HEK293 (cell line): ENCODE measurements at regions not wholly inside any gene's neighbourhood (a gene's known extent, or its start where the extent isn't known, plus 50 kb on each side); places are given as distances from the start of the nearest gene placed in this dataset.

Source experiments
- CTCF ChIA-PET: fragments of 350-600 bp; formaldehyde crosslinking; extraction: SDS; loops from one replicate; lab custom pipeline; 2021; ENCODE audit warnings: antibody characterized with exemption; lab: Yijun Ruan, JAX
- POLR2A ChIA-PET: fragments of 300-600 bp; formaldehyde crosslinking; extraction: SDS; loops from one replicate; lab custom pipeline; 2020; ENCODE audit warnings: antibody characterized with exemption, inconsistent platforms; lab: Yijun Ruan, JAX
- H3K27ac ChIP-seq: fragments of 200-500 bp; sonication (Bioruptor generic); 2 replicates; pipeline ENCODE4 v1.5.1; 2014; ENCODE audit warnings: low read depth, low read length, control low read depth, inconsistent platforms; ENCODE audit errors: extremely low read depth
- H3K36me3 ChIP-seq, 2 experiments: fragments of 200-500 bp in 1 of 2; sonication (Bioruptor generic) in 1 of 2; 1 replicate in 1 of 2; 2 replicates in 1 of 2; pipeline ENCODE4 v1.5.1; 2014 to 2017; ENCODE audit warnings: inconsistent platforms in 2 of 2, low read length in 2 of 2; ENCODE audit not compliant: control insufficient read depth in 2 of 2, insufficient read depth in 1 of 2
- H3K4me1 ChIP-seq: fragments of 200-500 bp; sonication (Bioruptor generic); 2 replicates; pipeline ENCODE4 v1.5.1; 2014; ENCODE audit warnings: mild to moderate bottlenecking, low read length, inconsistent platforms; ENCODE audit not compliant: control insufficient read depth, insufficient read depth
- H3K4me3 ChIP-seq: 2 replicates; pipeline ENCODE4 v1.5.1; 2011; ENCODE audit warnings: low read depth, mild to moderate bottlenecking, control low read depth, low read length, moderate library complexity
- H3K9me3 ChIP-seq: fragments of 200-500 bp; sonication (Bioruptor generic); 2 replicates; pipeline ENCODE4 v1.5.1; 2014; ENCODE audit warnings: low read depth, low read length, inconsistent platforms; ENCODE audit not compliant: control insufficient read depth, insufficient read depth
- HOXA7 ChIP-seq: sonication (generic); formaldehyde crosslinking; IDR thresholded peaks from 2 replicates; pipeline ENCODE4 v1.8.1; 2022; ENCODE audit warnings: missing genetic modification reagents, borderline replicate concordance
- MEIS1 ChIP-seq: sonication (generic); formaldehyde crosslinking; IDR thresholded peaks from 2 replicates; pipeline ENCODE4 v1.8.1; 2022; ENCODE audit warnings: missing genetic modification reagents, mild to moderate bottlenecking, borderline replicate concordance
- REPIN1 ChIP-seq: fragments of 450-650 bp; formaldehyde crosslinking; IDR thresholded peaks from 2 replicates; pipeline ENCODE4 v1.5.1; 2017; ENCODE audit warnings: missing biosample characterization, missing genetic modification characterization, low read depth
- SP3 ChIP-seq: fragments of 450-650 bp; formaldehyde crosslinking; IDR thresholded peaks from 2 replicates; pipeline ENCODE4 v1.5.1; 2016; ENCODE audit warnings: missing biosample characterization, missing genetic modification characterization
- YY1 ChIP-seq: fragments of 450-650 bp; formaldehyde crosslinking; IDR thresholded peaks from 2 replicates; pipeline ENCODE4 v1.5.1; 2018; ENCODE audit warnings: missing biosample characterization, missing genetic modification characterization
- ZBTB48 ChIP-seq: fragments of 450-650 bp; formaldehyde crosslinking; IDR thresholded peaks from 2 replicates; pipeline ENCODE4 v1.5.1; 2016; ENCODE audit warnings: missing biosample characterization, missing genetic modification characterization
- ZBTB8A ChIP-seq: fragments of 450-650 bp; formaldehyde crosslinking; IDR thresholded peaks from 2 replicates; pipeline ENCODE4 v1.5.1; 2016; ENCODE audit warnings: missing biosample characterization, missing genetic modification characterization
- ZFP69B ChIP-seq: fragments of 450-650 bp; formaldehyde crosslinking; IDR thresholded peaks from 2 replicates; pipeline ENCODE4 v1.5.1; 2016; ENCODE audit warnings: missing biosample characterization, missing genetic modification characterization
- ZNF112 ChIP-seq: fragments of 450-650 bp; formaldehyde crosslinking; IDR thresholded peaks from 2 replicates; pipeline ENCODE4 v1.5.0; 2017; ENCODE audit warnings: missing biosample characterization, missing genetic modification characterization
- ZNF155 ChIP-seq: fragments of 450-650 bp; formaldehyde crosslinking; IDR thresholded peaks from 2 replicates; pipeline ENCODE4 v1.5.1; 2016; ENCODE audit warnings: missing biosample characterization, missing genetic modification characterization
- ZNF223 ChIP-seq: fragments of 450-650 bp; formaldehyde crosslinking; IDR thresholded peaks from 2 replicates; pipeline ENCODE4 v1.5.1; 2016; ENCODE audit warnings: missing biosample characterization, missing genetic modification characterization
- ZNF292 ChIP-seq: fragments of 450-650 bp; formaldehyde crosslinking; IDR thresholded peaks from 2 replicates; pipeline ENCODE4 v1.5.1; 2016; ENCODE audit warnings: low read depth, missing biosample characterization, missing genetic modification characterization, borderline replicate concordance
- ZNF302 ChIP-seq: fragments of 450-650 bp; formaldehyde crosslinking; IDR thresholded peaks from 2 replicates; pipeline ENCODE4 v1.5.1; 2016; ENCODE audit warnings: missing biosample characterization, missing genetic modification characterization, low read depth
- ZNF335 ChIP-seq: fragments of 450-650 bp; formaldehyde crosslinking; conservative IDR thresholded peaks from 2 replicates; pipeline ENCODE4 v1.5.1; 2016; ENCODE audit warnings: missing biosample characterization, missing genetic modification characterization
- ZNF426 ChIP-seq: fragments of 450-650 bp; formaldehyde crosslinking; IDR thresholded peaks from 2 replicates; pipeline ENCODE4 v1.5.1; 2017; ENCODE audit warnings: missing biosample characterization, missing genetic modification characterization, mild to moderate bottlenecking, inconsistent platforms, moderate library complexity
- ZNF473 ChIP-seq: fragments of 450-650 bp; formaldehyde crosslinking; IDR thresholded peaks from 2 replicates; pipeline ENCODE4 v1.5.1; 2017; ENCODE audit warnings: missing biosample characterization, missing genetic modification characterization
- ZNF529 ChIP-seq: fragments of 450-650 bp; formaldehyde crosslinking; IDR thresholded peaks from 2 replicates; pipeline ENCODE4 v1.5.1; 2017; ENCODE audit warnings: missing genetic modification characterization, missing biosample characterization; ENCODE audit not compliant: insufficient replicate concordance
- ZNF621 ChIP-seq: fragments of 450-650 bp; formaldehyde crosslinking; IDR thresholded peaks from 2 replicates; pipeline ENCODE4 v1.5.1; 2017; ENCODE audit warnings: missing biosample characterization, missing genetic modification characterization
- ZNF747 ChIP-seq: fragments of 450-650 bp; formaldehyde crosslinking; IDR thresholded peaks from 2 replicates; pipeline ENCODE4 v1.5.1; 2016; ENCODE audit warnings: missing biosample characterization, missing genetic modification characterization
- TF ChIP-seq, protein P1 (sequence below): fragments of 450-650 bp; formaldehyde crosslinking; IDR thresholded peaks from 2 replicates; pipeline ENCODE4 v1.5.1; 2016; ENCODE audit warnings: missing biosample characterization, missing genetic modification characterization
- TF ChIP-seq, protein P2 (sequence below): fragments of 450-650 bp; formaldehyde crosslinking; conservative IDR thresholded peaks from 2 replicates; pipeline ENCODE4 v1.5.1; 2016; ENCODE audit warnings: low read depth, missing biosample characterization, missing genetic modification characterization

DNA sequence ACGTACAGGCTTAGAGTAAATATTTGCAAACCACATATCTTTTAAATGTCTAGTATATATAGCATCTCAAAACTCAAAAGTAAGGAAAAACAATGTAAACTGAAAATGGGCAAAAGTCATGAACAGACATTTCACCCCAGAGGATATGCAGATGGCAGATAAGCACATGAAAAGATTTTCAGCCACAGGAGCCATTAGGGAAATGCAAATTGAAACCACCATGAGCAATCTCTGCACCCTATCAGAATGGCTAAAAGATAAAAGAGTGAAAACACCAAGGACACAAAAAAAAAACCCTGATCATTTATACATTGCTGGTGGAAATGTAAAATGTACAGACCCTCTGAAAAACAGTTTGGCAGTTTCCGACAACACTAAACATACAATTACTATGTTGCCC, 292.7 kb downstream of the ZNF516 start:
- ChIA-PET POLR2A (no interaction called here), CTCF (no interaction called here)
- H3K9me3 ChIP-seq, result no peaks in the 10 kb centered on the region
- no peak overlapping the region for H3K4me3 ChIP-seq
- H3K36me3 ChIP-seq, result no peaks in the 10 kb centered on the region
- H3K4me1 ChIP-seq, result no peaks in the 10 kb centered on the region
- H3K27ac ChIP-seq, result no peak overlapping the region
- TF ChIP-seq HOXA7 (CRISPR knock-in tag) (no peak), ZNF426 (no peak), SP3 (tag by site-specific recombination) (no peak), ZNF302 (tag by site-specific recombination) (no peak), YY1 (no peak), ZNF112 (tag by site-specific recombination) (no peak), ZNF621 (tag by site-specific recombination) (no peak), ZNF223 (tag by site-specific recombination) (no peak), ZNF747 (tag by site-specific recombination) (no peak), ZBTB8A (tag by site-specific recombination) (no peak), ZNF292 (tag by site-specific recombination) (no peak), ZNF473 (no peak), ZFP69B (no peak), MEIS1 (CRISPR knock-in tag) (no peak)
- TF ChIP-seq, protein P1, sequence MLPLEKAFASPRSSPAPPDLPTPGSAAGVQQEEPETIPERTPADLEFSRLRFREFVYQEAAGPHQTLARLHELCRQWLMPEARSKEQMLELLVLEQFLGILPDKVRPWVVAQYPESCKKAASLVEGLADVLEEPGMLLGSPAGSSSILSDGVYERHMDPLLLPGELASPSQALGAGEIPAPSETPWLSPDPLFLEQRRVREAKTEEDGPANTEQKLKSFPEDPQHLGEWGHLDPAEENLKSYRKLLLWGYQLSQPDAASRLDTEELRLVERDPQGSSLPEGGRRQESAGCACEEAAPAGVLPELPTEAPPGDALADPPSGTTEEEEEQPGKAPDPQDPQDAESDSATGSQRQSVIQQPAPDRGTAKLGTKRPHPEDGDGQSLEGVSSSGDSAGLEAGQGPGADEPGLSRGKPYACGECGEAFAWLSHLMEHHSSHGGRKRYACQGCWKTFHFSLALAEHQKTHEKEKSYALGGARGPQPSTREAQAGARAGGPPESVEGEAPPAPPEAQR (tag by site-specific recombination), result no peak
- TF ChIP-seq, all 188 proteins: peak for 0

GRCh38 chr18:76195601-76196000, 299.4 kb downstream of the ZNF516 start:
- CTCF ChIA-PET, result interaction anchor here (0.7 kb wide), 1 partner anchor 191 kb away, joined by 5 read pairs; no protein-coding TSS in a partner anchor
- no peaks in the 10 kb centered on the region for H3K4me1 ChIP-seq
- POLR2A ChIA-PET, result no interaction called here
- no peaks in the 10 kb centered on the region for H3K36me3 ChIP-seq
- H3K9me3 ChIP-seq, result no peaks in the 10 kb centered on the region
- H3K4me3 ChIP-seq, result no peak overlapping the region
- no peak overlapping the region for H3K27ac ChIP-seq
- TF ChIP-seq ZNF335 (tag by site-specific recombination) (no peak), ZNF155 (tag by site-specific recombination) (no peak), ZNF529 (tag by site-specific recombination) (no peak), SP3 (tag by site-specific recombination) (no peak), ZBTB48 (no peak), ZNF302 (tag by site-specific recombination) (no peak), REPIN1 (no peak)
- TF ChIP-seq, protein P2, sequence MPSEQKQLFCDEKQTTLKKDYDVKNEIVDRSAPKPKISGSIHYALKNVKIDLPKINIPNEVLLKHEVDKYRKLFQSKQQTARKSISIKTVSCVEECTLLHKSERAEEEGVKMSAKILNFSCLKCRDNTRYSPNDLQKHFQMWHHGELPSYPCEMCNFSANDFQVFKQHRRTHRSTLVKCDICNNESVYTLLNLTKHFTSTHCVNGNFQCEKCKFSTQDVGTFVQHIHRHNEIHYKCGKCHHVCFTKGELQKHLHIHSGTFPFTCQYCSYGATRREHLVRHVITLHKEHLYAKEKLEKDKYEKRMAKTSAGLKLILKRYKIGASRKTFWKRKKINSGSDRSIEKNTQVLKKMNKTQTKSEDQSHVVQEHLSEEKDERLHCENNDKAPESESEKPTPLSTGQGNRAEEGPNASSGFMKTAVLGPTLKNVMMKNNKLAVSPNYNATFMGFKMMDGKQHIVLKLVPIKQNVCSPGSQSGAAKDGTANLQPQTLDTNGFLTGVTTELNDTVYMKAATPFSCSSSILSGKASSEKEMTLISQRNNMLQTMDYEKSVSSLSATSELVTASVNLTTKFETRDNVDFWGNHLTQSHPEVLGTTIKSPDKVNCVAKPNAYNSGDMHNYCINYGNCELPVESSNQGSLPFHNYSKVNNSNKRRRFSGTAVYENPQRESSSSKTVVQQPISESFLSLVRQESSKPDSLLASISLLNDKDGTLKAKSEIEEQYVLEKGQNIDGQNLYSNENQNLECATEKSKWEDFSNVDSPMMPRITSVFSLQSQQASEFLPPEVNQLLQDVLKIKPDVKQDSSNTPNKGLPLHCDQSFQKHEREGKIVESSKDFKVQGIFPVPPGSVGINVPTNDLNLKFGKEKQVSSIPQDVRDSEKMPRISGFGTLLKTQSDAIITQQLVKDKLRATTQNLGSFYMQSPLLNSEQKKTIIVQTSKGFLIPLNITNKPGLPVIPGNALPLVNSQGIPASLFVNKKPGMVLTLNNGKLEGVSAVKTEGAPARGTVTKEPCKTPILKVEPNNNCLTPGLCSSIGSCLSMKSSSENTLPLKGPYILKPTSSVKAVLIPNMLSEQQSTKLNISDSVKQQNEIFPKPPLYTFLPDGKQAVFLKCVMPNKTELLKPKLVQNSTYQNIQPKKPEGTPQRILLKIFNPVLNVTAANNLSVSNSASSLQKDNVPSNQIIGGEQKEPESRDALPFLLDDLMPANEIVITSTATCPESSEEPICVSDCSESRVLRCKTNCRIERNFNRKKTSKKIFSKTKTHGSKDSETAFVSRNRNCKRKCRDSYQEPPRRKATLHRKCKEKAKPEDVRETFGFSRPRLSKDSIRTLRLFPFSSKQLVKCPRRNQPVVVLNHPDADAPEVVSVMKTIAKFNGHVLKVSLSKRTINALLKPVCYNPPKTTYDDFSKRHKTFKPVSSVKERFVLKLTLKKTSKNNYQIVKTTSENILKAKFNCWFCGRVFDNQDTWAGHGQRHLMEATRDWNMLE (tag by site-specific recombination), result no peak
- TF ChIP-seq, all 188 proteins: peak for 0
